ENCODE measurements at regions not wholly inside any gene's neighbourhood (a gene's known extent, or its start where the extent isn't known, plus 50 kb on each side); places are given as distances from the start of the nearest gene placed in this dataset.

GRCh38 chr11:70745451-70745850 lies 347.1 kb downstream of the CTTN start:
- TF ChIP-seq EGR1 (IDR thresholded peaks at IDR 0.05) (no peak), FOXM1 (IDR thresholded peaks at IDR 0.05; ENCODE audit: borderline replicate concordance, low read depth) (no peak), TCF12 (IDR thresholded peaks at IDR 0.05; ENCODE audit: low read depth) (no peak), RAD21 (IDR thresholded peaks at IDR 0.05; ENCODE audit: low read depth) (no peak), YY1 (IDR thresholded peaks at IDR 0.05; ENCODE audit: low read depth) (no peak), EP300 (IDR thresholded peaks at IDR 0.05; ENCODE audit: borderline replicate concordance) (no peak), TAF1 (IDR thresholded peaks at IDR 0.05; ENCODE audit: low read depth) (no peak), TEAD4 (IDR thresholded peaks at IDR 0.05) (no peak), MAX (IDR thresholded peaks at IDR 0.05) (no peak), REST (IDR thresholded peaks at IDR 0.05; ENCODE audit: low read depth) (no peak), CEBPB (IDR thresholded peaks at IDR 0.05) (no peak), CREB1 (IDR thresholded peaks at IDR 0.05; ENCODE audit: low read depth) (no peak), ZBTB7A (IDR thresholded peaks at IDR 0.05; ENCODE audit: low read depth) (no peak), USF1 (IDR thresholded peaks at IDR 0.05) (no peak), NFIC (IDR thresholded peaks at IDR 0.05) (no peak)

GRCh38 chr11:70745941-70746340 lies 347.6 kb downstream of the CTTN start:
- TF ChIP-seq USF1 (IDR thresholded peaks at IDR 0.05) = no peak
- TF ChIP-seq FOXM1 (IDR thresholded peaks at IDR 0.05; ENCODE audit: borderline replicate concordance, low read depth) = no peak
- TF ChIP-seq CEBPB (IDR thresholded peaks at IDR 0.05) = no peak
- no peak for TF ChIP-seq CREB1 (IDR thresholded peaks at IDR 0.05; ENCODE audit: low read depth)
- no peak for TF ChIP-seq TCF12 (IDR thresholded peaks at IDR 0.05; ENCODE audit: low read depth)
- no peak for TF ChIP-seq NFIC (IDR thresholded peaks at IDR 0.05)
- no peak for TF ChIP-seq ZBTB7A (IDR thresholded peaks at IDR 0.05; ENCODE audit: low read depth)
- no peak for TF ChIP-seq RAD21 (IDR thresholded peaks at IDR 0.05; ENCODE audit: low read depth)
- no peak for TF ChIP-seq REST (IDR thresholded peaks at IDR 0.05; ENCODE audit: low read depth)
- no peak for TF ChIP-seq MAX (IDR thresholded peaks at IDR 0.05)
- TF ChIP-seq EGR1 (IDR thresholded peaks at IDR 0.05) = no peak
- no peak for TF ChIP-seq TEAD4 (IDR thresholded peaks at IDR 0.05)

GRCh38 chr11:70746351-70746750 lies 348.0 kb downstream of the CTTN start:
- no peak for TF ChIP-seq ZBTB7A (IDR thresholded peaks at IDR 0.05; ENCODE audit: low read depth)
- no peak for TF ChIP-seq TEAD4 (IDR thresholded peaks at IDR 0.05)
- no peak for TF ChIP-seq TAF1 (IDR thresholded peaks at IDR 0.05; ENCODE audit: low read depth)
- no peak for TF ChIP-seq USF1 (IDR thresholded peaks at IDR 0.05)

- TF ChIP-seq REST (IDR thresholded peaks at IDR 0.05; ENCODE audit: low read depth) (no peak), TEAD4 (IDR thresholded peaks at IDR 0.05) (no peak), MAX (IDR thresholded peaks at IDR 0.05) (no peak), TAF1 (IDR thresholded peaks at IDR 0.05; ENCODE audit: low read depth) (no peak), CREB1 (IDR thresholded peaks at IDR 0.05; ENCODE audit: low read depth) (no peak), NFIC (IDR thresholded peaks at IDR 0.05) (no peak), FOXM1 (IDR thresholded peaks at IDR 0.05; ENCODE audit: borderline replicate concordance, low read depth) (no peak), TCF12 (IDR thresholded peaks at IDR 0.05; ENCODE audit: low read depth) (no peak), YY1 (IDR thresholded peaks at IDR 0.05; ENCODE audit: low read depth) (no peak), CEBPB (IDR thresholded peaks at IDR 0.05) (no peak), USF1 (IDR thresholded peaks at IDR 0.05) (no peak), RAD21 (IDR thresholded peaks at IDR 0.05; ENCODE audit: low read depth) (no peak), EP300 (IDR thresholded peaks at IDR 0.05; ENCODE audit: borderline replicate concordance) (no peak), ZBTB7A (IDR thresholded peaks at IDR 0.05; ENCODE audit: low read depth) (no peak), EGR1 (IDR thresholded peaks at IDR 0.05) (no peak)
Observed at GRCh38 chr11:70747285-70747684, 349.0 kb downstream of the CTTN start.
